NCI-H69 (cell line): ENCODE measurements at regions not wholly inside any gene's neighbourhood (a gene's known extent, or its start where the extent isn't known, plus 50 kb on each side); places are given as distances from the start of the nearest gene placed in this dataset.
A peak's percentile ranks its signal among the peaks of the same experiment; 100 is the strongest.
"Not testable (repeated sequence)": the region's sequence is repeated elsewhere in the genome, so short reads cannot be mapped to it uniquely, and the experiment has no call there.

Experiments
- DNase-seq: peaks from one replicate; lab custom pipeline; 2025; lab: John Stamatoyannopoulos, UW

DNA sequence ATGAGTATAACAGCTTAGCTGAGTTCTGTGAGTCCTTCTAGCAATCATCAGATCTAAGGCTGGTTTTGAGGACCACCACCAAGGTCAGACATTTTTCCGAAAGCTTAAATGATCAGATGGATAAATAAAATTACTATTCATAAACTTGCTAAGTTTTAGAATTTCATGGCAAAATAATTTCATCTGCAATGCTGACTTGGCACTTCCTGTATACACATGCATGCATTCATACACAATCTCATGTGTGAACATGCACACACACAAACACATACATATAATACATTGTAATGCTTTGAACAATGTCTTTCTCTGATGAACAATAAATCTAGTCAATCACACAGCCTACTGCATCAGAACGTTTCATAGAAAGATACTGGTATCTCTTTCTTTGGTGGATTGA lies 1068.3 kb downstream of the HACE1 start:
- DNase-seq: no peak

DNA sequence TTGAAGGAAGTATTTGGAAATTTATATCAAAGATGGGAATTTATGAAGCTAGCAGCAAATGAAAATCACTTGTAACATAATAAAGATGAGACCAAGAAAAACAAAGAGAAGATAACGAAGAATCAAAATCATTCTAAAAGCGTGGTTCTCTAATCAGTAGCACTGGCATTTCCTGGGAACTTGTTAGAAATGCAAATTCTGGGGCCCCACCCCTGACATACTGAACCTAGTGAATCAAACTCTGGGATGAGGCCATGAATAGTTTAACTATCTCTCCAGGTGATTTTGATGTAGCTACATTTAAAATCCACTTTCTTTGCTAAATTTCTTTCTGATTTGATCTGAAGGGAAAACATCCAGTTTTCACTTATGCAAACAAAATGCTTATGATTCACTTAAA lies 1075.6 kb downstream of the HACE1 start:
- DNase-seq: peak; percentile 24

GRCh38 chr6:103783329-103783728 lies 1076.4 kb downstream of the HACE1 start:
- peak; percentile 91 for DNase-seq

GRCh38 chr6:103769431-103769830 lies 1090.3 kb downstream of the HACE1 start:
- DNase-seq: no peak

GRCh38 chr6:103750603-103751002 lies 1109.1 kb downstream of the HACE1 start:
- DNase-seq: peak; percentile 24

- DNase-seq: no peak
These were observed 1125.7 kb downstream of the HACE1 start for GRCh38 chr6:103734016-103734415.

- no peak for DNase-seq
These were observed 1130.1 kb downstream of the HACE1 start for GRCh38 chr6:103729658-103730057.

- DNase-seq: peak; percentile 43
These were observed 1136.0 kb downstream of the HACE1 start for GRCh38 chr6:103723438-103724322.

DNA sequence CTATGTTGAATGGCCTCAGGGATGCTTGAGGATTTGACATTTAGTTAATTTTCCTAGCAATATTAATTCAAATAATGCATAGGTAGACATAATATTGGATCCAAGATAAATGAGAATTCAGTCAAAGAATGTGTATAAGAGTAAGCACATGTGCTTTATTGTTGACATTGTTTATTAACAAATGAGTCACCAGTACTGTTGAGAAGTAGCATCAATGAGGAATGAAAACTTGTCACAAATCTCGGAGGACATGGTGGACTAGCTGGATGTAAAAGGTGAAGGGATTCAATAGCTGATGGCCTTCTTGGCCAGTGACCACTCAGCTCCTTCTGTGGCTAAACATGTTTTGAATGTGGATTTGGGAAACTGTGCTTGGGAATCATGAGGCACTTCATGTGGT lies 1137.0 kb downstream of the HACE1 start:
- DNase-seq: no peak

GRCh38 chr6:103721923-103722322 lies 1137.8 kb downstream of the HACE1 start:
- DNase-seq: no peak

DNA sequence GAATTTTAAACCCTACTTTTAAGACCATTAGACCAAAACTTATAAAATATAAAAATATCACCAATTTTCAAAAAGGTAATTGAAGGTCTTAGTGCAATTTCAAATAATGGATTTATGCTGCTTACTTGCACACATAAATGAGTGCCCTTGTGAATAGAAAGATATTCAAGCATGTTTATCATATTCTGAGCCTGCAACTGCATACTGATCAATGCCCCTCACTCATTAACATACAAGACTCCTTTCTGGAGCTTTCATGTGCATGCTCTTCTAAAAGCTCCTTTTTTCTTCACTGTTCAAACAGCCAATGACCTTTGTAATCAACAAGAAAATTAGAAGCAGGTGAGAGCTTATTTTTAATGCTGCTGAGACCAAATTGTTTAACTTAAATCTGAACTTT lies 1139.3 kb downstream of the HACE1 start:
- DNase-seq: peak; percentile 36

DNA sequence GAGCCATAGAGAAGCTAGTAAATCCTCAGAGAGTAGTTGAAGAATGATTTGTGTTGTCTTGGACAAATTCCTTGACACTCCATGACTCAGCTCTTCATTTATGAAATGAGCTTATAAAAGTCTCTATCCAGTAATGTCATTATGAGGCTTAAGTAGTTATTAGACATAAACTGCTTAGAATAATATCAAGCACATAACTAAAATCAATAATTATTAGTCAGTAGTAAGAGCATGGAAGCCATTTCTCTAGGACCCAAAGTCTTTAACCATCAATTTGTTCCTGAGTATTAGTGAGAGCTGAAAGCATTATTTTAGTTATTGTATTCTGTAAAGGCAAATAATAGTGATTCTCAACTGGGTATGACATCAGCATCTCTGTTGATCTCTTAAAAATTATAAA lies 1140.2 kb downstream of the HACE1 start:
- DNase-seq: no peak

DNA sequence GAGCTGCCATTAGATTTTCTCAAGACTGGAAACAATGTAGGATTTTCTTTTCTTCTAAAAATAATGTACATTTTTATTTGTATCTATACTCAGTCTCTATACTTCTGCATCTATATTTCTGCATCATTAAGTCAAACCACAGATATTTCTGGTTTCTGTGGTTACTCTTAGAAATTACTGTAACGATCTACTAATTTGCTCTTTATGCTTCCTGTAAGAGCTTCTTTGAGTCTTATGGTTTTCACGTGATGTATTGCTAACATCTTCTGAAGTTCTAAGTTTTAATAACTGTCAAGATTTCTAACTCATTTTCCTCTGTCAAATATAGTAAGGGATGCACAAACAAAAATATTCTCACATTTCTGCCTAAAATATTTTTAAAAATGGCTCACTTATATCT lies 1144.5 kb downstream of the HACE1 start:
- no peak for DNase-seq

DNA sequence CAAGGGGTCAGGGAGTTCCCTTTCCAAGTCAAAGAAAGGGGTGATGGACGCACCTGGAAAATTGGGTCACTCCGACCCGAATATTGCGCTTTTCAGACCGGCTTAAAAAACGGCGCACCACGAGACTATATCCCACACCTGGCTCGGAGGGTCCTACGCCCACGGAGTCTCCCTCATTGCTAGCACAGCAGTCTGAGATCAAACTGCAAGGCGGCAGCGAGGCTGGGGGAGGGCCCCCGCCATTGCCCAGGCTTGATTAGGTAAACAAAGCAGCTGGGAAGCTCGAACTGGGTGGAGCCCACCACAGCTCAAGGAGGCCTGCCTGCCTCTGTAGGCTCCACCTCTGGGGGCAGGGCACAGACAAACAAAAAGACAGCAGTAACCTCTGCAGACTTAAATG lies 1150.5 kb downstream of the HACE1 start:
- DNase-seq: not testable (repeated sequence)

DNA sequence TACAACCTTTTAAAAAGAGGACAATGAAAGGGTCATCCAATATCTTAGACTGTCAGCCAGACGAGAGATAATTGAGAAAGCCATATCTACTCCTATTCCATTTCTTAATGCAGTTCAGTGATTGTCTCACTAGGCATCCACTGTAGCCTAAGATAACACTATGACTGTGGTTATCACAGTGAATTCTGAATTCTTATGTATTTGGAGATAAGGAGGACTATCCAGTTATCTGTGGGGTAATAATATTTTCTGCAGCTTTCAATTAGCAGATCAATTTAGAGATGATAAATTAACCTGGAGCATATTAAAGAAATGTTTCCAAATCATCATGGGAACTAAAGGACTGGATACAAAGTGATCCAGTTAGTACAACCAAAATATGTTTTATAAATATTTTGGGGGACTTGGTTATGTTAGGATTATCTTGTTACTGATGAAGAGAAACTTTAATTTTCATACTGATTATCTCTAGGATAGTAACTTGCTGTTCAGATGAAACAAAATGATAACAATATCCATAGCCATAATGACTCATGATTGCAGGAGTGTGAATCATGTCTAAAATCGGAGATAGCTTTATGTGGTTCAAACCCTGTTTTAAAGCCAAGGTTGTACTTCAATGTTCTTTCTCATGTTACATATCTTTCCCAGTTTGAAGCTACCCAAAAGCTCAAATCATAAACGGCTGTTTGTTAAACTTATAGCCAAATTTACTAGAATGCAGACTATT lies 1152.0 kb downstream of the HACE1 start:
- no peak for DNase-seq

DNA sequence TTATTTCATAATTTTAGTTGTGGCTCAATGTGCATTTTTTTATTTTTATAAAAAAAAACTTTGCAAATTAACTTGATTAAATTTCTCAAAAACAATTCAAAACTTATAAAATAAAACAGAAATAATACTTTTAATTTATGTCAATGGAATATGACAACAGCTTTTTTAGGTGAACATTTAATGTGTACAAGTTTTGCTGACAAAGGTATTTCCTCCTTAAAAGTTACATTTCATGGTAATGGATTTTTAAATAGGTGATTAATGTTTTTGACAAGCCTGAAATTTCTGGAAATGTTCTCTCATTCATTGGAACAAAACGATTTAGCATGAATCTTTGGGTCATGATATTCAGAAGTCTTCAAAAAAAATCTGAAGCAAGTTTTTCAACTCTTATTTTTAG lies 1160.0 kb downstream of the HACE1 start:
- DNase-seq: no peak

DNA sequence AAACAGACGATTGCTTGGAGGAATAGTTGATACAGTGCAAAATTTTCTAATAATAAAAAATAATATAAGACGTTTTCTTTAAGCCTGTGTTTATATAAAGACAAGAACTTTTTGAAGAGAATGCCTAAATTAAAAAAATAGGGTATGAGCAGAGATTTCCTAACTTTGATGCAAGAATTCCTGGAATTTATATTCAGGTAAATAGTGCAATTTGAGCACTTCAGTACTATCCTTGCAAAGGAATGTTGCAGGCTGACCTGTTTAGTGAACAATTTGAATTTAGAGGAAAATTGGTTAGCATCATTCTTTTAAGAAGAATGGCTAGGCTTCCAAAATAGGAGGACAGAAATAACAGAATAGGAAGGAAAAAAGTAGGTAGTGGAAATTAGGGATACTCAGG lies 1172.3 kb downstream of the HACE1 start:
- DNase-seq: no peak

- DNase-seq: no peak
These were observed 1179.6 kb downstream of the HACE1 start for GRCh38 chr6:103680116-103680515.

DNA sequence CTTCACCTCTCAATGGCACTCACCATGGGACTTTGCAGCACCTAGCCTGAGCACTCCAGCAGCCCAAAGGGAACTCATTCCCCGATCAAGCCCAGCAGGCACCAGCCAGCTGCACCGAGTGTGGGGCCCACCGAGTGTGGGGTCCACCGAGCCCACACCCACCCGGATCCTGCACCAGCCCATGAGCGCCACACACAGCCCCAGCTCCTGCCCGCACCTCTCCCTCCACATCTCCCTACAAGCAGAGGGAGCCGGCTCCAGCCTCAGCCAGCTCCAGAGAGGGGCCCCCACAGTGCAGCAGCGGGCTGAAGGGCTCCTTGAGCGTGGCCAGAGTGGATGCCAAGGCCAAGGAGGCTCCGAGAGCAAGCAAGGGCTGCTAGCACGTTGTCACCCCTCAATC lies 1182.4 kb downstream of the HACE1 start:
- no peak for DNase-seq

GRCh38 chr6:103675807-103676406 lies 1183.8 kb downstream of the HACE1 start:
- DNase-seq: peak; percentile 15

GRCh38 chr6:103674790-103675189 lies 1184.9 kb downstream of the HACE1 start:
- DNase-seq: no peak

- peak; percentile 40 for DNase-seq
These were observed 1187.5 kb downstream of the HACE1 start for GRCh38 chr6:103672169-103672568.

- DNase-seq: no peak
These were observed 1230.1 kb downstream of the HACE1 start for GRCh38 chr6:103629613-103630012.
